ENCODE measurements at regions not wholly inside any gene's neighbourhood (a gene's known extent, or its start where the extent isn't known, plus 50 kb on each side); places are given as distances from the start of the nearest gene placed in this dataset.
"Not testable (repeated sequence)": the region's sequence is repeated elsewhere in the genome, so short reads cannot be mapped to it uniquely, and the experiment has no call there.

- not testable (repeated sequence) for H3K27ac ChIP-seq (ENCODE audit: low read length); H3K9ac ChIP-seq (ENCODE audit: low read length in 2 of 2); H3K36me3 ChIP-seq (ENCODE audit: control insufficient read depth in 2 of 2, insufficient read depth in 2 of 2, low read length in 2 of 2); H3K27me3 ChIP-seq (ENCODE audit: control insufficient read depth in 1 of 2, insufficient read depth in 2 of 2, low read length in 2 of 2); H3K4me3 ChIP-seq (ENCODE audit: low read length in 2 of 2); H3K4me1 ChIP-seq (ENCODE audit: control insufficient read depth, insufficient read depth, low read length); H3K9me3 ChIP-seq (ENCODE audit: control insufficient read depth in 2 of 2, low read length in 2 of 2)
Observed at GRCh38 chr2:91667341-91667740, 2975.9 kb downstream of the RPIA start.

- H3K9me3 ChIP-seq (ENCODE audit: control insufficient read depth in 2 of 2, low read length in 2 of 2); H3K27me3 ChIP-seq (ENCODE audit: control insufficient read depth in 1 of 2, insufficient read depth in 2 of 2, low read length in 2 of 2); H3K4me3 ChIP-seq (ENCODE audit: low read length in 2 of 2); H3K27ac ChIP-seq (ENCODE audit: low read length); H3K36me3 ChIP-seq (ENCODE audit: control insufficient read depth in 2 of 2, insufficient read depth in 2 of 2, low read length in 2 of 2); H3K4me1 ChIP-seq (ENCODE audit: control insufficient read depth, insufficient read depth, low read length); H3K9ac ChIP-seq (ENCODE audit: low read length in 2 of 2): not testable (repeated sequence)
Observed at GRCh38 chr2:91685541-91685940, 2994.1 kb downstream of the RPIA start.

- not testable (repeated sequence) for H3K9me3 ChIP-seq (ENCODE audit: control insufficient read depth in 2 of 2, low read length in 2 of 2); H3K27ac ChIP-seq (ENCODE audit: low read length); H3K36me3 ChIP-seq (ENCODE audit: control insufficient read depth in 2 of 2, insufficient read depth in 2 of 2, low read length in 2 of 2); H3K4me3 ChIP-seq (ENCODE audit: low read length in 2 of 2); H3K27me3 ChIP-seq (ENCODE audit: control insufficient read depth in 1 of 2, insufficient read depth in 2 of 2, low read length in 2 of 2); H3K4me1 ChIP-seq (ENCODE audit: control insufficient read depth, insufficient read depth, low read length); H3K9ac ChIP-seq (ENCODE audit: low read length in 2 of 2)
Observed at GRCh38 chr2:91686046-91686445, 2994.6 kb downstream of the RPIA start.

Measured in stomach smooth muscle (tissue), 2 donors.